ENCODE measurements at regions not wholly inside any gene's neighbourhood (a gene's known extent, or its start where the extent isn't known, plus 50 kb on each side); places are given as distances from the start of the nearest gene placed in this dataset.

DNA sequence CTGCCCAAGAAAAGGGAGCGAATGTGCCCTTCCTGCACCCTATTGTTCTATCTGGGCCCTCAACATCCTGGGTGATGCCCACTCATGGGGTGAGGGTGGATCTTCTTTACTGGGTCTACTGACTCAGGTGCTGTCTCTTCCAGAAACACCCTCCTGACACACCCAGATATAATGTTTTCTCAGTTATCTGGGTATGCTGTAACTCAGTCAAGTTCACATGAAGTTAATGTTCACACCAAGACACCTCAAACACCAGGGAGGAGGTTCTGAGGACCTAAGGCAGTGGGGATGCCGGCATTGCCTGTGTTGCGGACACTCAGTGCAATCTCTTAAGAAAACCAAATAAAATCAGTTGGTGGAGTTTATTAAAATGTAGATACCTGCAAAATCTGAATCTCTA lies 500.9 kb downstream of the BCL11A start:
- no peak for TF ChIP-seq EGR1 (IDR thresholded peaks at IDR 0.05; ENCODE audit: borderline replicate concordance, low read depth, low read length)
- TF ChIP-seq FOSL1 (IDR thresholded peaks at IDR 0.05; ENCODE audit: insufficient read depth, low read depth, low read length), result no peak
- TF ChIP-seq, protein P1, sequence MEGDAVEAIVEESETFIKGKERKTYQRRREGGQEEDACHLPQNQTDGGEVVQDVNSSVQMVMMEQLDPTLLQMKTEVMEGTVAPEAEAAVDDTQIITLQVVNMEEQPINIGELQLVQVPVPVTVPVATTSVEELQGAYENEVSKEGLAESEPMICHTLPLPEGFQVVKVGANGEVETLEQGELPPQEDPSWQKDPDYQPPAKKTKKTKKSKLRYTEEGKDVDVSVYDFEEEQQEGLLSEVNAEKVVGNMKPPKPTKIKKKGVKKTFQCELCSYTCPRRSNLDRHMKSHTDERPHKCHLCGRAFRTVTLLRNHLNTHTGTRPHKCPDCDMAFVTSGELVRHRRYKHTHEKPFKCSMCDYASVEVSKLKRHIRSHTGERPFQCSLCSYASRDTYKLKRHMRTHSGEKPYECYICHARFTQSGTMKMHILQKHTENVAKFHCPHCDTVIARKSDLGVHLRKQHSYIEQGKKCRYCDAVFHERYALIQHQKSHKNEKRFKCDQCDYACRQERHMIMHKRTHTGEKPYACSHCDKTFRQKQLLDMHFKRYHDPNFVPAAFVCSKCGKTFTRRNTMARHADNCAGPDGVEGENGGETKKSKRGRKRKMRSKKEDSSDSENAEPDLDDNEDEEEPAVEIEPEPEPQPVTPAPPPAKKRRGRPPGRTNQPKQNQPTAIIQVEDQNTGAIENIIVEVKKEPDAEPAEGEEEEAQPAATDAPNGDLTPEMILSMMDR (IDR thresholded peaks at IDR 0.05; ENCODE audit: control extremely low read depth in 1 of 3, insufficient read depth in 1 of 3, low read depth in 1 of 3, low read length in 3 of 3), result no peak
- no peak for TF ChIP-seq CHD1 (IDR thresholded peaks at IDR 0.05; ENCODE audit: low read depth, low read length)
